ENCODE measurements at regions not wholly inside any gene's neighbourhood (a gene's known extent, or its start where the extent isn't known, plus 50 kb on each side); places are given as distances from the start of the nearest gene placed in this dataset.

- H3K27me3 ChIP-seq (ENCODE audit: control insufficient read depth, insufficient read depth, low read length): no peaks in the 10 kb centered on the region
- no peaks in the 10 kb centered on the region; the same call in 1 of the 2 replicates for H3K4me1 ChIP-seq (ENCODE audit: control insufficient read depth, insufficient read depth, low read length)
- H3K4me3 ChIP-seq (ENCODE audit: low read depth in 2 of 2, low read length in 2 of 2): no peak overlapping the region
- no peak for ATAC-seq
- H3K27ac ChIP-seq (ENCODE audit: low read length): no peak overlapping the region
- no peak for DNase-seq (ENCODE audit: low read depth, low spot score)
- H3K9me3 ChIP-seq (ENCODE audit: control insufficient read depth, insufficient read depth, low read depth, low read length): no peaks in the 10 kb centered on the region
- TF ChIP-seq REST (IDR thresholded peaks at IDR 0.05; ENCODE audit: insufficient read depth in 1 of 2, low read depth in 2 of 2, low read length in 1 of 2) (no peak), CTCF (IDR thresholded peaks at IDR 0.05) (no peak), POLR2AphosphoS5 (IDR thresholded peaks at IDR 0.05; ENCODE audit: low read depth, low read length) (no peak), TCF7L2 (IDR thresholded peaks at IDR 0.05; ENCODE audit: low read depth, low read length) (no peak), SIN3A (IDR thresholded peaks at IDR 0.05; ENCODE audit: borderline replicate concordance, insufficient read depth, low read depth, low read length) (no peak)
- POLR2A ChIA-PET: no interaction called here
- intact Hi-C loops (cut with micrococcal nuclease; ENCODE audit: unreplicated experiment) (no loop called here), in situ Hi-C loops (cut with HindIII; ENCODE audit: low pct_unique_long_range_greater_than_20kb, low sequenced_read_pairs) (no loop called here)
- CTCF ChIA-PET: no interaction called here
- no TSS peak for BruUV-seq (replicated peaks)
- H3K36me3 ChIP-seq (ENCODE audit: control insufficient read depth, insufficient read depth, low read length): no peaks in the 10 kb centered on the region
These were observed 127.8 kb downstream of the PCDH7 start for GRCh38 chr4:30847958-30848357.

GRCh38 chr4:30854531-30854930 is 134.4 kb downstream of the PCDH7 start:
- ATAC-seq (no peak), DNase-seq (ENCODE audit: low read depth, low spot score) (no peak)
- ChIA-PET POLR2A (no interaction called here), CTCF (no interaction called here)
- Histone ChIP-seq H3K4me1 (ENCODE audit: control insufficient read depth, insufficient read depth, low read length) (no peaks in the 10 kb centered on the region), H3K4me3 (ENCODE audit: low read depth in 2 of 2, low read length in 2 of 2) (no peak overlapping the region), H3K9me3 (ENCODE audit: control insufficient read depth, insufficient read depth, low read depth, low read length) (no peaks in the 10 kb centered on the region), H3K36me3 (ENCODE audit: control insufficient read depth, insufficient read depth, low read length) (no peaks in the 10 kb centered on the region), H3K27me3 (ENCODE audit: control insufficient read depth, insufficient read depth, low read length) (no peaks in the 10 kb centered on the region), H3K27ac (ENCODE audit: low read length) (no peak overlapping the region)
- in situ Hi-C loops (cut with HindIII; ENCODE audit: low pct_unique_long_range_greater_than_20kb, low sequenced_read_pairs) (no loop called here), intact Hi-C loops (cut with micrococcal nuclease; ENCODE audit: unreplicated experiment) (no loop called here)
- BruUV-seq (replicated peaks): no TSS peak
- TF ChIP-seq TCF7L2 (IDR thresholded peaks at IDR 0.05; ENCODE audit: low read depth, low read length) (no peak), CTCF (IDR thresholded peaks at IDR 0.05) (no peak), REST (IDR thresholded peaks at IDR 0.05; ENCODE audit: insufficient read depth in 1 of 2, low read depth in 2 of 2, low read length in 1 of 2) (no peak), SIN3A (IDR thresholded peaks at IDR 0.05; ENCODE audit: borderline replicate concordance, insufficient read depth, low read depth, low read length) (no peak), POLR2AphosphoS5 (IDR thresholded peaks at IDR 0.05; ENCODE audit: low read depth, low read length) (no peak)

Data from Panc1 (cell line).